GM04503 (cell line): ENCODE measurements at regions not wholly inside any gene's neighbourhood (a gene's known extent, or its start where the extent isn't known, plus 50 kb on each side); places are given as distances from the start of the nearest gene placed in this dataset.
"Not testable (repeated sequence)": the region's sequence is repeated elsewhere in the genome, so short reads cannot be mapped to it uniquely, and the experiment has no call there.

Experiments used
- DNase-seq: peaks from one replicate; pipeline ENCODE4 v3.0.0-alpha.2; 2012; ENCODE audit warnings: low read depth

- DNase-seq: peak; percentile 45
These were observed 184.2 kb upstream of the TMEM196 start for GRCh38 chr7:19957664-19958063.

- not testable (repeated sequence) for DNase-seq
These were observed 180.7 kb upstream of the TMEM196 start for GRCh38 chr7:19954166-19954565.

- DNase-seq: not testable (repeated sequence)
These were observed 180.0 kb upstream of the TMEM196 start for GRCh38 chr7:19953411-19953810.

- no peak for DNase-seq
These were observed 174.7 kb upstream of the TMEM196 start for GRCh38 chr7:19948160-19948559.

GRCh38 chr7:19944363-19945120 is 171.1 kb upstream of the TMEM196 start:
- no peak for DNase-seq

- peak; percentile 79 for DNase-seq
These were observed 166.3 kb upstream of the TMEM196 start for GRCh38 chr7:19939746-19940145.

- DNase-seq: no peak
These were observed 159.3 kb upstream of the TMEM196 start for GRCh38 chr7:19932549-19933249.

GRCh38 chr7:19930851-19931250 is 157.4 kb upstream of the TMEM196 start:
- DNase-seq: no peak

GRCh38 chr7:19930051-19930450 is 156.6 kb upstream of the TMEM196 start:
- DNase-seq: no peak

GRCh38 chr7:19928247-19928646 is 154.8 kb upstream of the TMEM196 start:
- no peak for DNase-seq

GRCh38 chr7:19920705-19921104 is 147.3 kb upstream of the TMEM196 start:
- DNase-seq: no peak

GRCh38 chr7:19920166-19920565 is 146.7 kb upstream of the TMEM196 start:
- no peak for DNase-seq

GRCh38 chr7:19919261-19920095 is 146.1 kb upstream of the TMEM196 start:
- DNase-seq: no peak

GRCh38 chr7:19916046-19916445 is 142.6 kb upstream of the TMEM196 start:
- DNase-seq: peak; percentile 34

- DNase-seq: no peak
These were observed 142.2 kb upstream of the TMEM196 start for GRCh38 chr7:19915596-19915995.

GRCh38 chr7:19914866-19915265 is 141.4 kb upstream of the TMEM196 start:
- DNase-seq: no peak

GRCh38 chr7:19900118-19900517 is 126.7 kb upstream of the TMEM196 start:
- DNase-seq: no peak

GRCh38 chr7:19899529-19899928 is 126.1 kb upstream of the TMEM196 start:
- peak; percentile 69 for DNase-seq

- not testable (repeated sequence) for DNase-seq
These were observed 109.5 kb upstream of the TMEM196 start for GRCh38 chr7:19882893-19883292.

GRCh38 chr7:19872094-19872493 is 98.7 kb upstream of the TMEM196 start:
- DNase-seq: no peak

GRCh38 chr7:19871102-19871501 is 97.7 kb upstream of the TMEM196 start:
- no peak for DNase-seq

GRCh38 chr7:19869979-19870378 is 96.6 kb upstream of the TMEM196 start:
- no peak for DNase-seq
